Mammary epithelial cell (primary cell): ENCODE measurements at regions not wholly inside any gene's neighbourhood (a gene's known extent, or its start where the extent isn't known, plus 50 kb on each side); places are given as distances from the start of the nearest gene placed in this dataset.

Experiments
- CTCF ChIP-seq, 2 donors: IDR thresholded peaks in 1 of 2; conservative IDR thresholded peaks in 1 of 2; 2 replicates each; pipeline ENCODE4 v1.5.1; 2011 to 2012; ENCODE audit warnings: inconsistent platforms in 2 of 2, low read length in 2 of 2, mild to moderate bottlenecking in 2 of 2, control low read depth in 1 of 2, low read depth in 1 of 2; ENCODE audit not compliant: insufficient read depth in 1 of 2; ENCODE audit errors: extremely low read depth in 1 of 2
- EZH2 ChIP-seq: IDR thresholded peaks from 2 replicates; pipeline ENCODE4 v1.6.1; 2012; ENCODE audit warnings: low read length, inconsistent platforms, borderline replicate concordance

GRCh38 chr9:11097020-11097419 lies 484.2 kb upstream of the PTPRD start:
- no peak for TF ChIP-seq CTCF (conservative IDR thresholded peaks at IDR 0.05 in 1 of 2, IDR thresholded peaks at IDR 0.05 in 1 of 2; ENCODE audit: extremely low read depth in 1 of 2, insufficient read depth in 1 of 2, low read depth in 1 of 2, low read length in 2 of 2)
- TF ChIP-seq EZH2 = no peak
